Left ventricle myocardium inferior (tissue), 1 donor: ENCODE measurements at regions not wholly inside any gene's neighbourhood (a gene's known extent, or its start where the extent isn't known, plus 50 kb on each side); places are given as distances from the start of the nearest gene placed in this dataset.

Source experiments
- DNase-seq: peaks from one replicate; pipeline ENCODE4 v3.0.0-alpha.2; 2020
- H3K27ac ChIP-seq: fragments of 200-600 bp; replicated peaks from 2 replicates; pipeline ENCODE4 v1.8.0; 2021
- H3K27me3 ChIP-seq: fragments of 200-600 bp; 2 replicates; pipeline ENCODE4 v1.8.0; 2021; ENCODE audit warnings: low read depth
- H3K36me3 ChIP-seq: fragments of 200-600 bp; 2 replicates; pipeline ENCODE4 v1.8.0; 2021
- H3K4me1 ChIP-seq: fragments of 200-600 bp; 2 replicates; pipeline ENCODE4 v1.8.0; 2021
- H3K4me3 ChIP-seq: fragments of 200-600 bp; 2 replicates; pipeline ENCODE4 v1.8.0; 2021; ENCODE audit warnings: mild to moderate bottlenecking, moderate library complexity
- H3K9me3 ChIP-seq: fragments of 200-600 bp; replicated peaks from 2 replicates; pipeline ENCODE4 v1.8.0; 2021
- intact Hi-C: fragments of 100-400 bp; cut with micrococcal nuclease; formaldehyde crosslinking; loops from one replicate; pipeline ENCODE4 v1.11.0; 2022
- TF ChIP-seq, protein P1 (sequence below): fragments of 200-600 bp; IDR thresholded peaks from 2 replicates; pipeline ENCODE4 v1.8.0; 2021; ENCODE audit warnings: antibody characterized with exemption, mild to moderate bottlenecking, borderline replicate concordance
- donor health status: DM: no; HTN: yes; CAD: no; lungs with severe emphysema.

- H3K27ac ChIP-seq: peak overlapping the region; percentile 60
- intact Hi-C loops: no loop called here
- no peaks in the 10 kb centered on the region for H3K27me3 ChIP-seq
- DNase-seq: no peak
- no peaks in the 10 kb centered on the region for H3K9me3 ChIP-seq
- H3K36me3 ChIP-seq: no peaks in the 10 kb centered on the region
- no peak overlapping the region for H3K4me3 ChIP-seq
- no peaks in the 10 kb centered on the region for H3K4me1 ChIP-seq
- TF ChIP-seq, protein P1, sequence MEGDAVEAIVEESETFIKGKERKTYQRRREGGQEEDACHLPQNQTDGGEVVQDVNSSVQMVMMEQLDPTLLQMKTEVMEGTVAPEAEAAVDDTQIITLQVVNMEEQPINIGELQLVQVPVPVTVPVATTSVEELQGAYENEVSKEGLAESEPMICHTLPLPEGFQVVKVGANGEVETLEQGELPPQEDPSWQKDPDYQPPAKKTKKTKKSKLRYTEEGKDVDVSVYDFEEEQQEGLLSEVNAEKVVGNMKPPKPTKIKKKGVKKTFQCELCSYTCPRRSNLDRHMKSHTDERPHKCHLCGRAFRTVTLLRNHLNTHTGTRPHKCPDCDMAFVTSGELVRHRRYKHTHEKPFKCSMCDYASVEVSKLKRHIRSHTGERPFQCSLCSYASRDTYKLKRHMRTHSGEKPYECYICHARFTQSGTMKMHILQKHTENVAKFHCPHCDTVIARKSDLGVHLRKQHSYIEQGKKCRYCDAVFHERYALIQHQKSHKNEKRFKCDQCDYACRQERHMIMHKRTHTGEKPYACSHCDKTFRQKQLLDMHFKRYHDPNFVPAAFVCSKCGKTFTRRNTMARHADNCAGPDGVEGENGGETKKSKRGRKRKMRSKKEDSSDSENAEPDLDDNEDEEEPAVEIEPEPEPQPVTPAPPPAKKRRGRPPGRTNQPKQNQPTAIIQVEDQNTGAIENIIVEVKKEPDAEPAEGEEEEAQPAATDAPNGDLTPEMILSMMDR: no peak
Observed at GRCh38 chr18:10279471-10279870, 175.0 kb upstream of the APCDD1 start.

- TF ChIP-seq, protein P1: no peak
- intact Hi-C loops: no loop called here
Observed at GRCh38 chr18:10279905-10280644, 174.4 kb upstream of the APCDD1 start.

GRCh38 chr18:10284540-10285282 lies 169.7 kb upstream of the APCDD1 start:
- DNase-seq: no peak
- TF ChIP-seq, protein P1: no peak
- H3K36me3 ChIP-seq: no peaks in the 10 kb centered on the region
- H3K4me1 ChIP-seq: no peaks in the 10 kb centered on the region
- intact Hi-C loops: no loop called here
- no peak overlapping the region for H3K4me3 ChIP-seq
- H3K9me3 ChIP-seq: peaks cover 10% of the 10 kb centered on the region
- H3K27ac ChIP-seq: no peak overlapping the region
- no peaks in the 10 kb centered on the region for H3K27me3 ChIP-seq

More at GRCh38 chr18:10279905-10280644, 174.4 kb upstream of the APCDD1 start:
- no peak overlapping the region for H3K4me3 ChIP-seq
- H3K4me1 ChIP-seq: no peaks in the 10 kb centered on the region
- H3K27me3 ChIP-seq: no peaks in the 10 kb centered on the region
- peak overlapping the region; percentile 60 for H3K27ac ChIP-seq
- H3K9me3 ChIP-seq: no peaks in the 10 kb centered on the region
- no peak for DNase-seq
- H3K36me3 ChIP-seq: no peaks in the 10 kb centered on the region

GRCh38 chr18:10285283-10285640 lies 169.2 kb upstream of the APCDD1 start:
- peaks cover 10% of the 10 kb centered on the region for H3K9me3 ChIP-seq
- H3K27ac ChIP-seq: no peak overlapping the region
- H3K4me3 ChIP-seq: no peak overlapping the region
- intact Hi-C loops: no loop called here
- H3K4me1 ChIP-seq: no peaks in the 10 kb centered on the region
- no peaks in the 10 kb centered on the region for H3K36me3 ChIP-seq
- TF ChIP-seq, protein P1: no peak
- no peaks in the 10 kb centered on the region for H3K27me3 ChIP-seq
- DNase-seq: no peak

DNA sequence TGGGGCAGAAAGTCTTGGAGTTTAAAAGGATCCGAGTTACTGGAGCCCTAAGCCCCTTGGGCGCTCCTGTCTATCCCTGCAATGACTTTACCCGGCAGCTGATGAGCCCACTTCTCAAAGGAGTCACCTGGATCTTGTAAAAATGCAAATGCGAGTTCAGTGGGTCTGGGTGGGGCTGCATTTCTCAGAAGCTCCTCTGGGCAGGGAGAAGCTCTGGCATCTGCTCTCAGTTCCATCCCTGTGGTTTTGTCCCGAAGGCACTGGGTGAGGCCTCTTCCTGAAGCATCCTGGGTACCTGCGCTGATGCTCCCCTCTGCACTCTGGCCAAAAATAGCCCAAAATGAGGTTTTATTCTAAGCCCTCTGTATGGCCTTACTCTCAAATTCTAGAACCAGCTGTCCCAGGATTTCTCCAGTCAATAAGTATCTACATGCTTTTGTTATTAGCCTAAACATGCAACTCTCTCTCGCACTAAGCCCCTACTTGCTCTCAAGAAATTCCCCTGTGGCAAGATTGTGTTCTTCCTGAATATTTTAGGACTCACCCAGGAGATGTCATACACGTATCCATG lies 167.8 kb upstream of the APCDD1 start:
- intact Hi-C loops: no loop called here
- no peak overlapping the region for H3K4me3 ChIP-seq
- H3K27me3 ChIP-seq: no peaks in the 10 kb centered on the region
- no peak for DNase-seq
- H3K27ac ChIP-seq: no peak overlapping the region
- TF ChIP-seq, protein P1: no peak
- no peaks in the 10 kb centered on the region for H3K36me3 ChIP-seq
- H3K9me3 ChIP-seq: peaks cover 10% of the 10 kb centered on the region
- no peaks in the 10 kb centered on the region for H3K4me1 ChIP-seq
